MCF 10A (cell line): ENCODE measurements at regions not wholly inside any gene's neighbourhood (a gene's known extent, or its start where the extent isn't known, plus 50 kb on each side); places are given as distances from the start of the nearest gene placed in this dataset.
A peak's percentile ranks its signal among the peaks of the same experiment; 100 is the strongest.

Source experiments
- BruUV-seq: library from RNA; stranded (reverse); fragments of 400-500 nt; replicated peaks from 2 replicates; lab custom pipeline; 2021; lab: Mats Ljungman, UMichigan
- CTCF ChIA-PET: fragments of 300-600 bp; sonication (Branson Sonifier 250); formaldehyde crosslinking; extraction: SDS; loops from one replicate; lab custom pipeline; 2021; ENCODE audit warnings: antibody characterized with exemption, inconsistent platforms; lab: Yijun Ruan, JAX
- POLR2A ChIA-PET: fragments of 300-600, 350-650 bp; sonication (Branson Sonifier 250); formaldehyde crosslinking; extraction: SDS; loops from one replicate; lab custom pipeline; 2020; ENCODE audit warnings: antibody characterized with exemption, inconsistent platforms; lab: Yijun Ruan, JAX
- DNase-seq: peaks from one replicate; pipeline ENCODE4 v3.0.0-alpha.2; 2018; ENCODE audit not compliant: unreplicated experiment
- H3K27ac Mint-ChIP-seq: one replicate; pipeline ENCODE4 v1.8.0; 2022; ENCODE audit warnings: mild to moderate bottlenecking, low read depth, mixed read lengths; ENCODE audit not compliant: unreplicated experiment
- H3K27me3 Mint-ChIP-seq: one replicate; pipeline ENCODE4 v1.8.0; 2022; ENCODE audit warnings: mixed read lengths; ENCODE audit not compliant: insufficient read depth, unreplicated experiment
- H3K36me3 Mint-ChIP-seq: one replicate; pipeline ENCODE4 v1.8.0; 2022; ENCODE audit warnings: mild to moderate bottlenecking, moderate library complexity, mixed read lengths; ENCODE audit not compliant: insufficient read depth, unreplicated experiment
- H3K4me1 Mint-ChIP-seq: one replicate; pipeline ENCODE4 v1.8.0; 2022; ENCODE audit warnings: mixed read lengths; ENCODE audit not compliant: insufficient read depth, unreplicated experiment
- H3K4me3 Mint-ChIP-seq: one replicate; pipeline ENCODE4 v1.8.0; 2022; ENCODE audit warnings: mild to moderate bottlenecking, moderate library complexity, mixed read lengths; ENCODE audit not compliant: unreplicated experiment
- H3K9me3 Mint-ChIP-seq: one replicate; pipeline ENCODE4 v1.8.0; 2022; ENCODE audit warnings: mixed read lengths; ENCODE audit not compliant: unreplicated experiment
- intact Hi-C: fragments of 100-400 bp; cut with micrococcal nuclease; formaldehyde crosslinking; loops from 2 replicates; pipeline ENCODE4 v1.14.1; 2022
- TF ChIP-seq, protein P1 (sequence below): fragments of 200-600 bp; IDR thresholded peaks from one replicate; pipeline ENCODE4 v1.8.0; 2022; ENCODE audit warnings: antibody characterized with exemption, mild to moderate bottlenecking; ENCODE audit not compliant: unreplicated experiment

DNA sequence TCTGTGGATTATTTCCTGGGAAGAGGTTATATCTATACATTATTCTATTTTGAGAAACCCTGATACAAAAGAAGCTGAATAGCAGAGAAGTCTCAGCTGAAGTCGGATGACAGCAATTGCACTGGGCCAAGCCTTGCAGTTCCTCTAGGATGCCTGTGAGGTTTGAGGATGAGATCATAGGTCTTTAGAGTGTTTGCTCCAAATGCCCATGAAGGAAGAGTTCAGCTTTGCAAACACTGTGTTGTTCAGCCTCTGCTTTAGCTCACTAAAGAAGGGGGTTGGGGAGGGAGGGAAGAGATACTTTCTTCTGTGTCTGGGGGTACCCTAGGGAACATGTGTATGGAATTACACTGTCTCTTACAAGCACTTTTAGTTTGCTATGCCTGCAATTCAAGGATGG is 282.5 kb upstream of the NRP1 start:
- TF ChIP-seq, protein P1, sequence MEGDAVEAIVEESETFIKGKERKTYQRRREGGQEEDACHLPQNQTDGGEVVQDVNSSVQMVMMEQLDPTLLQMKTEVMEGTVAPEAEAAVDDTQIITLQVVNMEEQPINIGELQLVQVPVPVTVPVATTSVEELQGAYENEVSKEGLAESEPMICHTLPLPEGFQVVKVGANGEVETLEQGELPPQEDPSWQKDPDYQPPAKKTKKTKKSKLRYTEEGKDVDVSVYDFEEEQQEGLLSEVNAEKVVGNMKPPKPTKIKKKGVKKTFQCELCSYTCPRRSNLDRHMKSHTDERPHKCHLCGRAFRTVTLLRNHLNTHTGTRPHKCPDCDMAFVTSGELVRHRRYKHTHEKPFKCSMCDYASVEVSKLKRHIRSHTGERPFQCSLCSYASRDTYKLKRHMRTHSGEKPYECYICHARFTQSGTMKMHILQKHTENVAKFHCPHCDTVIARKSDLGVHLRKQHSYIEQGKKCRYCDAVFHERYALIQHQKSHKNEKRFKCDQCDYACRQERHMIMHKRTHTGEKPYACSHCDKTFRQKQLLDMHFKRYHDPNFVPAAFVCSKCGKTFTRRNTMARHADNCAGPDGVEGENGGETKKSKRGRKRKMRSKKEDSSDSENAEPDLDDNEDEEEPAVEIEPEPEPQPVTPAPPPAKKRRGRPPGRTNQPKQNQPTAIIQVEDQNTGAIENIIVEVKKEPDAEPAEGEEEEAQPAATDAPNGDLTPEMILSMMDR, result no peak
- Mint-ChIP-seq H3K4me1 (peaks cover 7% of the 10 kb centered on the region), H3K4me3 (no peak overlapping the region), H3K9me3 (peaks cover 8% of the 10 kb centered on the region), H3K27me3 (no peaks in the 10 kb centered on the region), H3K27ac (no peak overlapping the region), H3K36me3 (no peaks in the 10 kb centered on the region)
- BruUV-seq, result no TSS peak
- CTCF ChIA-PET, result no interaction called here
- DNase-seq, result no peak
- intact Hi-C loops, result no loop called here
- POLR2A ChIA-PET, result no interaction called here

DNA sequence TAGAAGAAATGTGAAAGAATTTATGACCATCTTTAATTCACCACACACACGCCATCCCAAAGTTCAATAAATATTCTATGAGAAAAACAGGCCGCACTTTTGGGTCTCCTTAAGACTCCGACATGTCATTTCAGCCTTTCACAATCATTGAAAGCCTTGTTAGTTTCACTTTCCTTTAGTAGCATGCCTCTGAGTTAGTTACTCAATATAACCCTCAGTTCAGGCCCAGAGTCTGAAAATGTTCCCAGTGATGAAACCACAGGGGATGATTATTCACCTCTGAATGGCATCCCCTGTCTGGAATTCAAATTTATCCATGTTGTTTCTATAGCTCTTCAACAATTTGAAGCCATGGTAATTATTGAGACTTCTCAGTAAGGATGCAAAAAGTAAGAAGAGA is 278.1 kb upstream of the NRP1 start:
- no peak overlapping the region for H3K4me3 Mint-ChIP-seq
- TF ChIP-seq, protein P1, result no peak
- ChIA-PET CTCF (interaction anchor here (0.6 to 1.0 kb wide), 4 partner anchors 282 to 760 kb away, joined by 3 to 4 read pairs (median 3); no protein-coding TSS in a partner anchor), POLR2A (interaction anchor here (0.6 to 0.7 kb wide), 2 partner anchors 41 to 45 kb away, joined by 3 read pairs; no protein-coding TSS in a partner anchor)
- peak overlapping the region; percentile 3 for H3K27ac Mint-ChIP-seq
- no TSS peak for BruUV-seq
- intact Hi-C loops, result no loop called here
- H3K9me3 Mint-ChIP-seq, result peaks cover 18% of the 10 kb centered on the region
- H3K4me1 Mint-ChIP-seq, result peaks cover 7% of the 10 kb centered on the region
- H3K36me3 Mint-ChIP-seq, result no peaks in the 10 kb centered on the region
- H3K27me3 Mint-ChIP-seq, result no peaks in the 10 kb centered on the region
- peak; percentile 77 for DNase-seq

DNA sequence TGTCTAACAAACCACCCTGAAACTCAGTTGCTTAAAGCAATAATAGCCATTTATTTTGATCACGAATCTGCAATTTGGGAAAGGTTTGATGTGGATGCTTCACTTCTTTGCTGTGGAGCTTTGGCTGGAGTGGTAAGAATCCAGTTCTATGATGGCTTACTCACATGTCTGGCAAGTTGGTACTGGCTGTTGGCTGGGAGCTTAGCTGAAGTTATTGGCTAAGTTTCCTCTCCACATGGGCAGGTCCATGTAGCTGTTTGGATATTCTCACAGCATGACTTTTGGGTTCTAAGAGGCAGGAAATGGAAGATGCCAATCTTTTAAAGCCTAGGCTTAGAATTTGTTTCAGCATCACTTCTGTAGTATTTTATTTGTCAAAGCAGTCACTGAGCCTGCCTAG is 277.6 kb upstream of the NRP1 start:
- CTCF ChIA-PET, result interaction anchor here (0.7 kb wide), 2 partner anchors 347 to 760 kb away, joined by 3 read pairs; no protein-coding TSS in a partner anchor
- H3K27ac Mint-ChIP-seq, result peak overlapping the region; percentile 3
- H3K9me3 Mint-ChIP-seq, result peaks cover 18% of the 10 kb centered on the region
- H3K4me1 Mint-ChIP-seq, result peaks cover 7% of the 10 kb centered on the region
- BruUV-seq, result no TSS peak
- no peaks in the 10 kb centered on the region for H3K36me3 Mint-ChIP-seq
- DNase-seq, result peak; percentile 59
- TF ChIP-seq, protein P1, result no peak
- no peaks in the 10 kb centered on the region for H3K27me3 Mint-ChIP-seq
- no peak overlapping the region for H3K4me3 Mint-ChIP-seq
- POLR2A ChIA-PET, result interaction anchor here (0.7 kb wide), 1 partner anchor 41 kb away, joined by 3 read pairs; no protein-coding TSS in a partner anchor
- intact Hi-C loops, result no loop called here

DNA sequence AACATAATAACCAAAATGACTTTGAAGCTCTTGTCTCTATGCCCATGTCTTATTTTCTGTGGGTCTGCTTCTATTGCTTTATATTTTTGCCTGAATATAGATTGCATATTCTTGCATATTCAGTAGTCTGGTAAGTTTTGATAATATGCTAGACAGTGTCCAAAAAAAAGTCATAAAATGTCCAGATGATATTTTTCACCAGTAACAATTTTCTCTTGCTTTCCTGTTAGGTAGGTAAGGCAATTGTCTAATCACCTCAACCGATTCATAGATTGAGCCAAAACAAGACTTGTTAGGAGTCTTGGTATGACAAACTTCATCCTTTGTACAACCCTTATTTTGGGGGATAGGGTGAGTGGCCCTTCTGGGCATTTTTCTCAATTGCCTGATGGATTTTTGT is 277.0 kb upstream of the NRP1 start:
- TF ChIP-seq, protein P1, result no peak
- no peak overlapping the region for H3K27ac Mint-ChIP-seq
- no TSS peak for BruUV-seq
- intact Hi-C loops, result no loop called here
- peaks cover 18% of the 10 kb centered on the region for H3K9me3 Mint-ChIP-seq
- no peak for DNase-seq
- H3K27me3 Mint-ChIP-seq, result no peaks in the 10 kb centered on the region
- no peak overlapping the region for H3K4me3 Mint-ChIP-seq
- ChIA-PET CTCF (no interaction called here), POLR2A (no interaction called here)
- peaks cover 7% of the 10 kb centered on the region for H3K4me1 Mint-ChIP-seq
- H3K36me3 Mint-ChIP-seq, result no peaks in the 10 kb centered on the region
